Kidney capillary endothelial cell (primary cell): ENCODE measurements at regions not wholly inside any gene's neighbourhood (a gene's known extent, or its start where the extent isn't known, plus 50 kb on each side); places are given as distances from the start of the nearest gene placed in this dataset.

Source experiments
- DNase-seq: peaks from one replicate; pipeline ENCODE4 v3.0.0-alpha.2; 2018; ENCODE audit warnings: low spot score

GRCh38 chr1:172980971-172981370 is 69.8 kb downstream of the TNFSF18 start:
- no peak for DNase-seq
